Memory B cell (primary cell): ENCODE measurements at regions not wholly inside any gene's neighbourhood (a gene's known extent, or its start where the extent isn't known, plus 50 kb on each side); places are given as distances from the start of the nearest gene placed in this dataset.
"Not testable (repeated sequence)": the region's sequence is repeated elsewhere in the genome, so short reads cannot be mapped to it uniquely, and the experiment has no call there.

Experiments
- ATAC-seq: fragments of 150-1000 bp; cut with Tn5 transposase; 2 replicates; pipeline ENCODE4 v1.10.0; 2021; ENCODE audit warnings: low read depth, mild to moderate bottlenecking, moderate library complexity
- DNase-seq, 2 donors: peaks; one replicate each; pipeline ENCODE4 v3.0.0; 2022; ENCODE audit warnings: low spot score in 2 of 2
- H3K27ac Mint-ChIP-seq: one replicate; pipeline ENCODE4 v1.8.0; 2022; ENCODE audit warnings: mild to moderate bottlenecking, moderate library complexity, mixed read lengths
- H3K27me3 Mint-ChIP-seq: one replicate; pipeline ENCODE4 v1.8.0; 2022; ENCODE audit warnings: mixed read lengths
- H3K36me3 Mint-ChIP-seq: one replicate; pipeline ENCODE4 v1.8.0; 2022; ENCODE audit warnings: mild to moderate bottlenecking, mixed read lengths
- H3K4me1 Mint-ChIP-seq: one replicate; pipeline ENCODE4 v1.8.0; 2022; ENCODE audit warnings: mixed read lengths
- H3K4me3 Mint-ChIP-seq: one replicate; pipeline ENCODE4 v1.8.0; 2022; ENCODE audit warnings: mild to moderate bottlenecking, moderate library complexity, mixed read lengths
- H3K9me3 Mint-ChIP-seq: one replicate; pipeline ENCODE4 v1.8.0; 2022; ENCODE audit warnings: mixed read lengths

- ATAC-seq, result no peak
- H3K27me3 Mint-ChIP-seq, result no peaks in the 10 kb centered on the region
- peak overlapping the region; percentile 22 for H3K4me3 Mint-ChIP-seq
- peaks cover 17% of the 10 kb centered on the region for H3K9me3 Mint-ChIP-seq
- DNase-seq, result no peak
- H3K36me3 Mint-ChIP-seq, result peaks cover 22% of the 10 kb centered on the region
- H3K4me1 Mint-ChIP-seq, result peaks cover 36% of the 10 kb centered on the region
- peak overlapping the region; percentile 68 for H3K27ac Mint-ChIP-seq
Observed at GRCh38 chr10:33094263-33095051, 136.4 kb upstream of the ITGB1 start.

GRCh38 chr10:33093362-33093761 lies 135.3 kb upstream of the ITGB1 start:
- peak overlapping the region; percentile 6 for H3K27ac Mint-ChIP-seq
- DNase-seq (no peak), ATAC-seq (no peak)
- peaks cover 22% of the 10 kb centered on the region for H3K36me3 Mint-ChIP-seq
- peaks cover 18% of the 10 kb centered on the region for H3K9me3 Mint-ChIP-seq
- peaks cover 29% of the 10 kb centered on the region for H3K4me1 Mint-ChIP-seq
- H3K4me3 Mint-ChIP-seq, result no peak overlapping the region
- no peaks in the 10 kb centered on the region for H3K27me3 Mint-ChIP-seq

GRCh38 chr10:33092596-33092995 lies 134.6 kb upstream of the ITGB1 start:
- ATAC-seq, result no peak
- peak overlapping the region; percentile 45 for H3K27ac Mint-ChIP-seq

GRCh38 chr10:33091201-33091600 lies 133.2 kb upstream of the ITGB1 start:
- Mint-ChIP-seq H3K36me3 (peaks cover 27% of the 10 kb centered on the region), H3K9me3 (peaks cover 21% of the 10 kb centered on the region), H3K27ac (no peak overlapping the region), H3K4me3 (no peak overlapping the region), H3K4me1 (peaks cover 30% of the 10 kb centered on the region), H3K27me3 (peaks cover 3% of the 10 kb centered on the region)
- DNase-seq, result no peak
- ATAC-seq, result no peak

More at GRCh38 chr10:33092596-33092995, 134.6 kb upstream of the ITGB1 start:
- no peak for DNase-seq
- peaks cover 21% of the 10 kb centered on the region for H3K9me3 Mint-ChIP-seq
- H3K4me3 Mint-ChIP-seq, result peak overlapping the region; percentile 15
- H3K27me3 Mint-ChIP-seq, result peaks cover 3% of the 10 kb centered on the region
- peaks cover 33% of the 10 kb centered on the region for H3K4me1 Mint-ChIP-seq
- H3K36me3 Mint-ChIP-seq, result peaks cover 27% of the 10 kb centered on the region

- DNase-seq (no peak), ATAC-seq (no peak)
- H3K4me1 Mint-ChIP-seq, result peaks cover 38% of the 10 kb centered on the region
- peaks cover 3% of the 10 kb centered on the region for H3K27me3 Mint-ChIP-seq
- no peak overlapping the region for H3K27ac Mint-ChIP-seq
- peaks cover 22% of the 10 kb centered on the region for H3K36me3 Mint-ChIP-seq
- no peak overlapping the region for H3K4me3 Mint-ChIP-seq
- H3K9me3 Mint-ChIP-seq, result peaks cover 20% of the 10 kb centered on the region
Observed at GRCh38 chr10:33088990-33089389, 131.0 kb upstream of the ITGB1 start.

GRCh38 chr10:33087922-33088321 lies 129.9 kb upstream of the ITGB1 start:
- H3K27me3 Mint-ChIP-seq, result peaks cover 3% of the 10 kb centered on the region
- peaks cover 15% of the 10 kb centered on the region for H3K9me3 Mint-ChIP-seq
- peaks cover 34% of the 10 kb centered on the region for H3K4me1 Mint-ChIP-seq
- ATAC-seq, result no peak
- H3K27ac Mint-ChIP-seq, result peak overlapping the region; percentile 42
- H3K36me3 Mint-ChIP-seq, result peaks cover 18% of the 10 kb centered on the region
- peak overlapping the region; percentile 12 for H3K4me3 Mint-ChIP-seq
- no peak for DNase-seq

- H3K27me3 Mint-ChIP-seq, result peaks cover 3% of the 10 kb centered on the region
- no peak for DNase-seq
- peaks cover 15% of the 10 kb centered on the region for H3K9me3 Mint-ChIP-seq
- peaks cover 14% of the 10 kb centered on the region for H3K36me3 Mint-ChIP-seq
- no peak overlapping the region for H3K27ac Mint-ChIP-seq
- peaks cover 31% of the 10 kb centered on the region for H3K4me1 Mint-ChIP-seq
- ATAC-seq, result no peak
- no peak overlapping the region for H3K4me3 Mint-ChIP-seq
Observed at GRCh38 chr10:33087152-33087551, 129.1 kb upstream of the ITGB1 start.

GRCh38 chr10:33086100-33086499 lies 128.1 kb upstream of the ITGB1 start:
- ATAC-seq (no peak), DNase-seq (no peak)
- H3K36me3 Mint-ChIP-seq, result peaks cover 14% of the 10 kb centered on the region
- no peak overlapping the region for H3K27ac Mint-ChIP-seq
- H3K4me3 Mint-ChIP-seq, result no peak overlapping the region
- H3K27me3 Mint-ChIP-seq, result peaks cover 3% of the 10 kb centered on the region
- peaks cover 15% of the 10 kb centered on the region for H3K9me3 Mint-ChIP-seq
- H3K4me1 Mint-ChIP-seq, result peaks cover 31% of the 10 kb centered on the region

- H3K27me3 Mint-ChIP-seq, result peaks cover 3% of the 10 kb centered on the region
- DNase-seq, result no peak
- H3K4me1 Mint-ChIP-seq, result peaks cover 28% of the 10 kb centered on the region
- no peak overlapping the region for H3K27ac Mint-ChIP-seq
- no peak overlapping the region for H3K4me3 Mint-ChIP-seq
- peaks cover 13% of the 10 kb centered on the region for H3K9me3 Mint-ChIP-seq
- peaks cover 14% of the 10 kb centered on the region for H3K36me3 Mint-ChIP-seq
- no peak for ATAC-seq
Observed at GRCh38 chr10:33085313-33085833, 127.3 kb upstream of the ITGB1 start.

- no peak overlapping the region for H3K4me3 Mint-ChIP-seq
- H3K4me1 Mint-ChIP-seq, result peaks cover 28% of the 10 kb centered on the region
- ATAC-seq (no peak), DNase-seq (no peak)
- peaks cover 11% of the 10 kb centered on the region for H3K36me3 Mint-ChIP-seq
- H3K27ac Mint-ChIP-seq, result no peak overlapping the region
- H3K27me3 Mint-ChIP-seq, result peaks cover 3% of the 10 kb centered on the region
- H3K9me3 Mint-ChIP-seq, result peaks cover 10% of the 10 kb centered on the region
Observed at GRCh38 chr10:33084453-33084852, 126.4 kb upstream of the ITGB1 start.

GRCh38 chr10:33082373-33082895 lies 124.4 kb upstream of the ITGB1 start:
- peaks cover 25% of the 10 kb centered on the region for H3K4me1 Mint-ChIP-seq
- DNase-seq (no peak), ATAC-seq (no peak)
- H3K27me3 Mint-ChIP-seq, result no peaks in the 10 kb centered on the region
- no peak overlapping the region for H3K4me3 Mint-ChIP-seq
- no peak overlapping the region for H3K27ac Mint-ChIP-seq
- peaks cover 5% of the 10 kb centered on the region for H3K9me3 Mint-ChIP-seq
- H3K36me3 Mint-ChIP-seq, result peaks cover 4% of the 10 kb centered on the region

- not testable (repeated sequence) for H3K4me3 Mint-ChIP-seq, H3K36me3 Mint-ChIP-seq, H3K27ac Mint-ChIP-seq, ATAC-seq, H3K27me3 Mint-ChIP-seq, DNase-seq, H3K9me3 Mint-ChIP-seq
- peaks cover 11% of the 10 kb centered on the region for H3K4me1 Mint-ChIP-seq
Observed at GRCh38 chr10:33080467-33080866, 122.4 kb upstream of the ITGB1 start.

GRCh38 chr10:33074443-33074842 lies 116.4 kb upstream of the ITGB1 start:
- H3K9me3 Mint-ChIP-seq, result peaks cover 2% of the 10 kb centered on the region
- no peak overlapping the region for H3K4me3 Mint-ChIP-seq
- no peak overlapping the region for H3K27ac Mint-ChIP-seq
- H3K27me3 Mint-ChIP-seq, result no peaks in the 10 kb centered on the region
- peaks cover 10% of the 10 kb centered on the region for H3K4me1 Mint-ChIP-seq
- DNase-seq, result no peak
- peaks cover 5% of the 10 kb centered on the region for H3K36me3 Mint-ChIP-seq
- ATAC-seq, result no peak

GRCh38 chr10:33073641-33074415 lies 115.8 kb upstream of the ITGB1 start:
- DNase-seq, result no peak

More at GRCh38 chr10:33073641-33074415, 115.8 kb upstream of the ITGB1 start:
- no peak overlapping the region for H3K4me3 Mint-ChIP-seq
- H3K9me3 Mint-ChIP-seq, result peaks cover 4% of the 10 kb centered on the region
- H3K36me3 Mint-ChIP-seq, result peaks cover 6% of the 10 kb centered on the region
- H3K4me1 Mint-ChIP-seq, result peaks cover 14% of the 10 kb centered on the region
- H3K27ac Mint-ChIP-seq, result no peak overlapping the region
- ATAC-seq, result no peak
- H3K27me3 Mint-ChIP-seq, result no peaks in the 10 kb centered on the region
